Fibroblast of mammary gland (primary cell): ENCODE measurements at regions not wholly inside any gene's neighbourhood (a gene's known extent, or its start where the extent isn't known, plus 50 kb on each side); places are given as distances from the start of the nearest gene placed in this dataset.
A peak's percentile ranks its signal among the peaks of the same experiment; 100 is the strongest.

Experiments
- DNase-seq: peaks from one replicate; pipeline ENCODE4 v3.0.0-alpha.2; 2010; ENCODE audit warnings: low read depth
- H3K4me3 ChIP-seq: 2 replicates; pipeline ENCODE4 v1.5.1; 2011; ENCODE audit warnings: low read depth, mild to moderate bottlenecking, low read length, moderate library complexity; ENCODE audit not compliant: control insufficient read depth
- TF ChIP-seq, protein P1 (sequence below): conservative IDR thresholded peaks from 2 replicates; pipeline ENCODE4 v1.5.1; 2011; ENCODE audit warnings: low read depth, low read length, inconsistent platforms; ENCODE audit not compliant: control insufficient read depth, insufficient read depth

GRCh38 chr5:56569076-56569475 lies 246.3 kb upstream of the MAP3K1 start:
- no peak overlapping the region for H3K4me3 ChIP-seq
- no peak for DNase-seq
- TF ChIP-seq, protein P1, sequence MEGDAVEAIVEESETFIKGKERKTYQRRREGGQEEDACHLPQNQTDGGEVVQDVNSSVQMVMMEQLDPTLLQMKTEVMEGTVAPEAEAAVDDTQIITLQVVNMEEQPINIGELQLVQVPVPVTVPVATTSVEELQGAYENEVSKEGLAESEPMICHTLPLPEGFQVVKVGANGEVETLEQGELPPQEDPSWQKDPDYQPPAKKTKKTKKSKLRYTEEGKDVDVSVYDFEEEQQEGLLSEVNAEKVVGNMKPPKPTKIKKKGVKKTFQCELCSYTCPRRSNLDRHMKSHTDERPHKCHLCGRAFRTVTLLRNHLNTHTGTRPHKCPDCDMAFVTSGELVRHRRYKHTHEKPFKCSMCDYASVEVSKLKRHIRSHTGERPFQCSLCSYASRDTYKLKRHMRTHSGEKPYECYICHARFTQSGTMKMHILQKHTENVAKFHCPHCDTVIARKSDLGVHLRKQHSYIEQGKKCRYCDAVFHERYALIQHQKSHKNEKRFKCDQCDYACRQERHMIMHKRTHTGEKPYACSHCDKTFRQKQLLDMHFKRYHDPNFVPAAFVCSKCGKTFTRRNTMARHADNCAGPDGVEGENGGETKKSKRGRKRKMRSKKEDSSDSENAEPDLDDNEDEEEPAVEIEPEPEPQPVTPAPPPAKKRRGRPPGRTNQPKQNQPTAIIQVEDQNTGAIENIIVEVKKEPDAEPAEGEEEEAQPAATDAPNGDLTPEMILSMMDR, result no peak

GRCh38 chr5:56567278-56567677 lies 248.1 kb upstream of the MAP3K1 start:
- DNase-seq, result no peak
- TF ChIP-seq, protein P1, result no peak
- H3K4me3 ChIP-seq, result no peak overlapping the region

DNA sequence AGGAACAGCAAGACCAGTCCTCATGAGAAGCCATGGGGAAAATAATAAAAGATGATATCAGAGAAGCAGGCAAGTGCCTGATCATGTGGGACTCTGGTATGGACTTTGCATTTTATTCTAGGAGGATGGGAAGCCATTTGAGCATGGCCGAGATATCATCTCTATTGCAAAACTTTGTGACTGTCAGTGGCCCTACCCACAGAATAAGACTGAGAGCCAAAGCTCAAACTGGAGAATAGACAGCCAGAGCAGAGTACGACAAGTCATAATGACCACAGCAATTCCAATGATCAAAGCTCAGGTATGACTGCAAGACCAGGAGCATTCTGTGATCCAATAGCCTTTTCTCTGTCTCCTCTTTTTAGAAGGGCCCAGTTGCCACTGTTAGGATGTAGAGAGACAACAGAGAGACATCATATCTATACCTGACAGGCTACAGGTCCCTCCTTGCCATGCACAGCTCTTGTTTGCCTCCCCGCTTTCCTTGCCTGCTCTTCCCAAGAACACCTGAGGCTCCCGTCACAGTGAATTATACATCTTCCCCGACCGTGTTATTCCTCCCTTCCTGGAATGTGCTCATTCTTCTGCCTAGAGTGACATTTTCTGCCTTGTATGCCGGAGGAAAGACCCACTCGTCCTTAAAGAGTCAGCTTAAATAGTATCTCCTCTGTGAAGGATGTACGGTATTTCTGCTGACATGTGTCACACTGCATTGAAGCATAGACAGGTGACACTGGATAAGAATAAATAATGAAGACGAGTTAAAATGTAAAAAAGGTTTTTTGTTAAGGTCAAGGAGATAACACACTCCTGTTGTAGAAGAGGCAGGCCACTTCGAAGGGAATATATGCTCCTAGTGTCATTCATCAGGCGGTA lies 248.7 kb upstream of the MAP3K1 start:
- TF ChIP-seq, protein P1, result no peak
- no peak for DNase-seq
- H3K4me3 ChIP-seq, result no peak overlapping the region

GRCh38 chr5:56565644-56566043 lies 249.7 kb upstream of the MAP3K1 start:
- no peak overlapping the region for H3K4me3 ChIP-seq
- no peak for DNase-seq
- TF ChIP-seq, protein P1, result no peak

DNA sequence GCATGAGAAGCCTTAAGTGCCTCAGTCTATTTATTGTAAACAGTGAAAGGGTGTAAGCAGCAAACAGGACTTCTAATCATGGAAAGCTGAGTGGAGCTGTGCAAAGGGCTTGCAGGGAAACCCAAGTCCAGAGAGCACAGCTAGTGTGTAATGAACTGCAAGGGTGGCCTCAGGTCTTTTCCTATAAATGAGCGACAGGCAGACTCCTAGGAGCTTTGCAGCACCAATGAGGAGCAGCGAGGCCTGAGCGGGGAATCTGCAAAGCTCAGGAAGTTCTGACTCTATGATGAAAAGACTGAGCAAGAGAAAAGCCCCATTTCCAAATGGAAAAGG lies 250.1 kb upstream of the MAP3K1 start:
- no peak for DNase-seq
- TF ChIP-seq, protein P1, result no peak
- no peak overlapping the region for H3K4me3 ChIP-seq

- TF ChIP-seq, protein P1, result no peak
- peak; percentile 71 for DNase-seq
- no peak overlapping the region for H3K4me3 ChIP-seq
Measured at GRCh38 chr5:56564541-56565282, 250.6 kb upstream of the MAP3K1 start.
